ENCODE measurements at regions not wholly inside any gene's neighbourhood (a gene's known extent, or its start where the extent isn't known, plus 50 kb on each side); places are given as distances from the start of the nearest gene placed in this dataset.

DNA sequence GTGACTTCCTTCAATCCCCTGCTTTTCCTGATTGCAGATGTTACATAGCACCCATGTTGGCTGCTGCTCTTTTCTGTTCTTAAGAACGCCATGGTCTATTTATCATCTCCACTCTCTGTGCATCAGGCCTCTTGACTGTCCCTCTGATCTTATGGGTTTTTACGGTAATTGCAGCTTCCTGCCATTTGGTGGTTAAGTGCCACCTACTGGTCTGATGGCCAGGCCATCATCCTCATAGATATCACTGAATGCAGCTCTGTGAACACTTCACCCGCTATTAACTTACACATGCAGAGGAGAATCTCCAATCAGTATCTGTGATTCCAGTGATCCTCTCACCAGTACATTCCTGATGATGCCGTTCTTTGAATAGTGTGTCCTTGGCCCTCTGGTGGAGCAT lies 382.4 kb downstream of the TRAM1L1 start:
- TF ChIP-seq, protein P1, sequence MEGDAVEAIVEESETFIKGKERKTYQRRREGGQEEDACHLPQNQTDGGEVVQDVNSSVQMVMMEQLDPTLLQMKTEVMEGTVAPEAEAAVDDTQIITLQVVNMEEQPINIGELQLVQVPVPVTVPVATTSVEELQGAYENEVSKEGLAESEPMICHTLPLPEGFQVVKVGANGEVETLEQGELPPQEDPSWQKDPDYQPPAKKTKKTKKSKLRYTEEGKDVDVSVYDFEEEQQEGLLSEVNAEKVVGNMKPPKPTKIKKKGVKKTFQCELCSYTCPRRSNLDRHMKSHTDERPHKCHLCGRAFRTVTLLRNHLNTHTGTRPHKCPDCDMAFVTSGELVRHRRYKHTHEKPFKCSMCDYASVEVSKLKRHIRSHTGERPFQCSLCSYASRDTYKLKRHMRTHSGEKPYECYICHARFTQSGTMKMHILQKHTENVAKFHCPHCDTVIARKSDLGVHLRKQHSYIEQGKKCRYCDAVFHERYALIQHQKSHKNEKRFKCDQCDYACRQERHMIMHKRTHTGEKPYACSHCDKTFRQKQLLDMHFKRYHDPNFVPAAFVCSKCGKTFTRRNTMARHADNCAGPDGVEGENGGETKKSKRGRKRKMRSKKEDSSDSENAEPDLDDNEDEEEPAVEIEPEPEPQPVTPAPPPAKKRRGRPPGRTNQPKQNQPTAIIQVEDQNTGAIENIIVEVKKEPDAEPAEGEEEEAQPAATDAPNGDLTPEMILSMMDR (IDR thresholded peaks at IDR 0.05; ENCODE audit: poor library complexity): no peak
- TF ChIP-seq EZH2 (IDR thresholded peaks at IDR 0.05; ENCODE audit: borderline replicate concordance): no peak

All from hepatocyte (in vitro differentiated cells).